ENCODE measurements at regions not wholly inside any gene's neighbourhood (a gene's known extent, or its start where the extent isn't known, plus 50 kb on each side); places are given as distances from the start of the nearest gene placed in this dataset.

- TF ChIP-seq CTCF (IDR thresholded peaks at IDR 0.05) (no peak), POLR2A (IDR thresholded peaks at IDR 0.05) (no peak)
These were observed 51.3 kb upstream of the CYP1B1 start for GRCh38 chr2:38127277-38127676.
